Lung (tissue), 11 donors: ENCODE measurements at regions not wholly inside any gene's neighbourhood (a gene's known extent, or its start where the extent isn't known, plus 50 kb on each side); places are given as distances from the start of the nearest gene placed in this dataset.
A peak's percentile ranks its signal among the peaks of the same experiment; 100 is the strongest.
"Not testable (repeated sequence)": the region's sequence is repeated elsewhere in the genome, so short reads cannot be mapped to it uniquely, and the experiment has no call there.

Experiments used
- ATAC-seq: fragments of 200-7000 bp; cut with Tn5 transposase; one replicate; pipeline ENCODE4 v1.9.1; 2020; ENCODE audit warnings: moderate number of reproducible peaks; ENCODE audit not compliant: insufficient read depth, low FRiP score
- DNase-seq, 3 donors: peaks; one replicate each; pipeline ENCODE4 v3.0.0-alpha.2; 2013 to 2017
- H3K27ac ChIP-seq, 2 donors: one replicate each; pipeline ENCODE4 v1.5.1; 2013; ENCODE audit warnings: mild to moderate bottlenecking in 2 of 2, moderate library complexity in 2 of 2, control low read depth in 1 of 2, inconsistent platforms in 1 of 2, low read depth in 1 of 2, low read length in 1 of 2
- H3K27me3 ChIP-seq, 3 donors: one replicate each; pipeline ENCODE4 v1.5.1; 2013; ENCODE audit warnings: low read length in 2 of 3; ENCODE audit not compliant: control insufficient read depth in 3 of 3, insufficient read depth in 3 of 3
- H3K36me3 ChIP-seq, 4 donors: one replicate each; pipeline ENCODE4 v1.5.1; 2013; ENCODE audit warnings: low read length in 4 of 4, mild to moderate bottlenecking in 1 of 4, moderate library complexity in 1 of 4; ENCODE audit not compliant: control insufficient read depth in 4 of 4, insufficient read depth in 4 of 4
- H3K4me1 ChIP-seq, 5 donors: one replicate each; pipeline ENCODE4 v1.5.1; 2013; ENCODE audit warnings: low read length in 5 of 5, mild to moderate bottlenecking in 2 of 5, moderate library complexity in 1 of 5; ENCODE audit not compliant: control insufficient read depth in 5 of 5, insufficient read depth in 5 of 5
- H3K4me3 ChIP-seq: one replicate; pipeline ENCODE4 v1.5.1; 2013; ENCODE audit warnings: mild to moderate bottlenecking, control low read depth, moderate library complexity
- H3K9ac ChIP-seq, 2 donors: one replicate each; pipeline ENCODE4 v1.5.1; 2013; ENCODE audit warnings: low read length in 2 of 2, control low read depth in 1 of 2; ENCODE audit not compliant: insufficient read depth in 1 of 2
- H3K9me3 ChIP-seq, 4 donors: one replicate each; pipeline ENCODE4 v1.5.1; 2013; ENCODE audit warnings: low read length in 3 of 4, mild to moderate bottlenecking in 1 of 4, moderate library complexity in 1 of 4; ENCODE audit not compliant: control insufficient read depth in 4 of 4, insufficient read depth in 3 of 4
- WGBS, 2 donors: extraction: QIAGEN DNeasy Blood & Tissue Kit; methylation state at CpG; one replicate each; pipeline ENCODE4 v1.1.7; 2013; 5-methylcytosine and 5-hydroxymethylcytosine counted together
- TF ChIP-seq, protein P1 (sequence below): IDR thresholded peaks from 2 replicates; pipeline ENCODE4 v1.5.1; 2012; ENCODE audit warnings: mild to moderate bottlenecking; ENCODE audit errors: control extremely low read depth, extremely low read depth
- donor health status: control.
- donor health status: control.
- donor health status: Bipolar disorder and iron deficiency.
- donor health status: healthy.
- donor health status: DM: yes; HTN: yes; CAD: no.

DNA sequence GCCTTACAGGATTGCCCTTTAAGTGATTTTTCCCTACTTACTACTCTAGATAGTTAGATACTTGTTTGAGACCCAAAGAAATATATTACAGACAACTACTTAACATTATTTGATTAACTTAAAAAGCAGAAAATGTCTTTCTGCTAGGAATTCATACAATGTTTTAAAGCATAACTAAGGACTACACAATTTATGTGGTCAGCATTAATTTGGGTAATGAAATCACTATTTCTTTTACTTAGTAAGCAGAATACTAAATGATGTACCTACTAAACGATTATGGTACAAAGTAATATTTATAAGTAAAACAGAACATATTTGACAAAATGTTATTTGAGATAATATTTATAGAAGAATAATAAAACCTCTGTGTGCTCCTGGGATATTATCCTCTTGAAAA lies 371.9 kb upstream of the ARRDC3 start:
- no peak overlapping the region for H3K9ac ChIP-seq
- TF ChIP-seq, protein P1, sequence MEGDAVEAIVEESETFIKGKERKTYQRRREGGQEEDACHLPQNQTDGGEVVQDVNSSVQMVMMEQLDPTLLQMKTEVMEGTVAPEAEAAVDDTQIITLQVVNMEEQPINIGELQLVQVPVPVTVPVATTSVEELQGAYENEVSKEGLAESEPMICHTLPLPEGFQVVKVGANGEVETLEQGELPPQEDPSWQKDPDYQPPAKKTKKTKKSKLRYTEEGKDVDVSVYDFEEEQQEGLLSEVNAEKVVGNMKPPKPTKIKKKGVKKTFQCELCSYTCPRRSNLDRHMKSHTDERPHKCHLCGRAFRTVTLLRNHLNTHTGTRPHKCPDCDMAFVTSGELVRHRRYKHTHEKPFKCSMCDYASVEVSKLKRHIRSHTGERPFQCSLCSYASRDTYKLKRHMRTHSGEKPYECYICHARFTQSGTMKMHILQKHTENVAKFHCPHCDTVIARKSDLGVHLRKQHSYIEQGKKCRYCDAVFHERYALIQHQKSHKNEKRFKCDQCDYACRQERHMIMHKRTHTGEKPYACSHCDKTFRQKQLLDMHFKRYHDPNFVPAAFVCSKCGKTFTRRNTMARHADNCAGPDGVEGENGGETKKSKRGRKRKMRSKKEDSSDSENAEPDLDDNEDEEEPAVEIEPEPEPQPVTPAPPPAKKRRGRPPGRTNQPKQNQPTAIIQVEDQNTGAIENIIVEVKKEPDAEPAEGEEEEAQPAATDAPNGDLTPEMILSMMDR, result no peak
- no peaks in the 10 kb centered on the region for H3K4me1 ChIP-seq
- no peak overlapping the region for H3K27ac ChIP-seq
- H3K36me3 ChIP-seq, result no peaks in the 10 kb centered on the region
- no peak for DNase-seq
- H3K9me3 ChIP-seq, result peaks cover 0 to 3% (median 0%) of the 10 kb centered on the region in 4 donors
- WGBS, 2 donors, result 76 to 83% methylated on average over 1 of the region's 1 CpG
- H3K27me3 ChIP-seq, result no peaks in the 10 kb centered on the region
- ATAC-seq, result no peak
- no peak overlapping the region for H3K4me3 ChIP-seq

DNA sequence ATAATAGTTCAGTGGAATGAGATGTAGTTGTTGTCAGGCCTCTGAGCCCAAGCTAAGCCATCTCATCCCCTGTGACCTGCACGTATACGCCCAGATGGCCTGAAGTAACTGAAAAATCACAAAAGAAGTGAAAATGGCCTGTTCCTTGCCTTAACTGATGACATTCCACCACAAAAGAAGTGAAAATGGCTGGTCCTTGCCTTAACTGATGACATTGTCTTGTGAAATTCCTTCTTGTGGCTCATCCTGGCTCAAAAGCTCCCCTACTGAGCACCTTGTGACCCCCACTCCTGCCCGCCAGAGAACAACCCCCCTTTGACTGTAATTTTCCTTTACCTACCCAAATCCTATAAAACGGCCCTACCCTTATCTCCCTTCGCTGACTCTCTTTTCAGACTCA lies 361.4 kb upstream of the ARRDC3 start:
- H3K36me3 ChIP-seq, DNase-seq, H3K4me1 ChIP-seq, ATAC-seq, H3K27ac ChIP-seq, H3K27me3 ChIP-seq, H3K9me3 ChIP-seq, H3K9ac ChIP-seq, H3K4me3 ChIP-seq: not testable (repeated sequence)
- 80 to 86% methylated on average over 5 of the region's 5 CpGs for WGBS, 2 donors

DNA sequence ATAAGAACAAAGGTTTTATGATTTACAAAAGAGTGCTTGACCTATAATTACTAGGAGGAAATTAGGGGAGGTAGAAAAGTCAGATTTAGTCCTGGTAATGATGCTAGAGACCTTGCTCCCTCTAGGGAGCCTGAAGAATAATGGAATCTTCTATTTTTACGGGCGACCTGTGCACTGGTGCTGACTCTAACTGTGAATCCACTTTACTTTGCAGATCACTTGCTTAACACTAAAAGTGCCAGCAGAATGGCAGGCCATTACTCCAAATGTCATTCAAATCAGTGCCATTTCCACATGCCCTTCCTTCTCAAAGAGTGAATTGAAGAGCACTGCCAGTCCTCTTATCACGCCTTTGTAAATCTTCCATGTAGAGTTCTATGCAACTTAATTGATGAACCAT lies 359.4 kb upstream of the ARRDC3 start:
- WGBS, 2 donors, result 64 to 78% methylated on average over 3 of the region's 3 CpGs
- no peaks in the 10 kb centered on the region for H3K4me1 ChIP-seq
- no peaks in the 10 kb centered on the region for H3K9me3 ChIP-seq
- H3K27me3 ChIP-seq, result no peaks in the 10 kb centered on the region
- no peak overlapping the region for H3K4me3 ChIP-seq
- ATAC-seq, result no peak
- no peak for DNase-seq
- TF ChIP-seq, protein P1, result no peak
- H3K36me3 ChIP-seq, result no peaks in the 10 kb centered on the region
- H3K9ac ChIP-seq, result no peak overlapping the region
- H3K27ac ChIP-seq, result no peak overlapping the region

DNA sequence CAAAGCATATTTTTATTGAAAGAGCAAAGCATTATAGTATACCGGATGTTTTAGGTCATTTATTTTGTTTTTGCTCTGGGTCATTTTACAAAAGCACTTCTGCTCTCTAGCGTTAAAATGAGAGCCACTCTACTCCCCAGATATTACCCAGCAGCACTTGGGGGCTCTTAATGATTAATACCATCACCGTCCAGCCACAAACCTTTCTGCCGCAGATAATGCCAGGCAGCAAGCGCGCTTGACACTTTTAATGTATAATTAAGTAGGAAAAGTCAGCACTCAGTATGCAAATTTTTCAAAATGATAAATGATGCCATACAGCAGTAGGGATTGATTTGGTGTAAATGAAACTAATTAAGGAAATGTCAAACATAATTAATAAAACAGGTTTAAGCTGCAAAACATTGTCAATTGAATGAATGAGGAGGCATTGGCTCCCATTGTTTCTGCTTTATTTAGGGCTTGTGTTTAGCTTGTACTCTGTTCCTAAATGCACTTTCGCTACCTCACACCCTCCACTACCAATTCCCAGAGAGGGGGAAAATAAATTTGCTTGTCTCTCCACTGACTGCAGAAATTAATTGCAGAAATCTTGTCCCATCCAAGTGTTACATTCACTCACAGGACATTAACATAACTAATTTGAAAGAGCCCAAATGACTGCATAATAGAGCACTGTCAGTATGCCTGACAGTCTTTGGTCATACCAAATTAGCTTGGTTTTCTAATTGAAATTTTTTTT lies 358.8 kb upstream of the ARRDC3 start:
- H3K27ac ChIP-seq, result no peak overlapping the region
- no peak overlapping the region for H3K4me3 ChIP-seq
- WGBS, 2 donors, result 71 to 85% methylated on average over 7 of the region's 7 CpGs
- no peaks in the 10 kb centered on the region for H3K27me3 ChIP-seq
- H3K9me3 ChIP-seq, result no peaks in the 10 kb centered on the region
- no peaks in the 10 kb centered on the region for H3K4me1 ChIP-seq
- no peak for ATAC-seq
- TF ChIP-seq, protein P1, result no peak
- DNase-seq, result no peak
- no peaks in the 10 kb centered on the region for H3K36me3 ChIP-seq
- H3K9ac ChIP-seq, result peak overlapping the region in 1 of 2 donors; percentile 28
